OCI-LY3 (cell line): ENCODE measurements at regions not wholly inside any gene's neighbourhood (a gene's known extent, or its start where the extent isn't known, plus 50 kb on each side); places are given as distances from the start of the nearest gene placed in this dataset.
A peak's percentile ranks its signal among the peaks of the same experiment; 100 is the strongest.

Source experiments
- H2AFZ ChIP-seq: fragments of 200-600, 300-600 bp; shearing (Covaris generic); 2 replicates; pipeline ENCODE4 v1.6.0; 2014; ENCODE audit warnings: antibody characterized with exemption, low read depth, low read length
- H3K27ac ChIP-seq: fragments of 200-600, 300-600 bp; sonication (generic); 2 replicates; pipeline ENCODE4 v1.5.1; 2014; ENCODE audit warnings: mild to moderate bottlenecking, low read length, moderate library complexity, mixed read lengths
- H3K27me3 ChIP-seq: fragments of 200-600, 300-600 bp; sonication (generic); 2 replicates; pipeline ENCODE4 v1.6.1; 2014; ENCODE audit warnings: low read depth, low read length, mixed read lengths
- H3K36me3 ChIP-seq: fragments of 200-600, 300-600 bp; sonication (generic); replicated peaks from 2 replicates; pipeline ENCODE3; 2014; ENCODE audit warnings: low read depth, low read length, mixed read lengths
- H3K4me1 ChIP-seq: fragments of 300-600, 200-600 bp; sonication (generic); 2 replicates; pipeline ENCODE4 v1.6.1; 2014; ENCODE audit warnings: low read length, mixed read lengths
- H3K4me2 ChIP-seq: fragments of 200-600, 300-600 bp; sonication (generic); 2 replicates; pipeline ENCODE4 v1.6.1; 2014; ENCODE audit warnings: low read length, mixed read lengths
- H3K4me3 ChIP-seq: fragments of 300-600, 200-600 bp; sonication (generic); 2 replicates; pipeline ENCODE4 v1.5.1; 2014; ENCODE audit warnings: antibody characterized with exemption, mild to moderate bottlenecking, low read length, moderate library complexity
- H3K79me2 ChIP-seq: fragments of 300-600, 200-600 bp; shearing (Covaris generic); 2 replicates; pipeline ENCODE4 v1.6.1; 2014; ENCODE audit warnings: mild to moderate bottlenecking, low read length, mixed read lengths
- H3K9ac ChIP-seq: fragments of 300-600, 200-600 bp; shearing (Covaris generic); 2 replicates; pipeline ENCODE4 v1.6.0; 2014; ENCODE audit warnings: mild to moderate bottlenecking, low read length, moderate library complexity
- H3K9me3 ChIP-seq: fragments of 200-600, 300-600 bp; shearing (Covaris generic); 2 replicates; pipeline ENCODE4 v1.6.1; 2014; ENCODE audit warnings: low read length, mixed read lengths; ENCODE audit not compliant: insufficient read depth
- H4K20me1 ChIP-seq: fragments of 200-600, 300-600 bp; sonication (generic); 2 replicates; pipeline ENCODE4 v1.6.1; 2016; ENCODE audit warnings: low read length, mixed read lengths; ENCODE audit not compliant: insufficient read depth
- CTCF ChIP-seq: fragments of 200-600, 300-600 bp; sonication (generic); IDR thresholded peaks from 2 replicates; pipeline ENCODE4 v1.5.1; 2014; ENCODE audit warnings: antibody characterized with exemption, low read length, low read depth
- EZH2phosphoT487 ChIP-seq: fragments of 200-600 bp; shearing (Covaris generic); IDR thresholded peaks from 2 replicates; pipeline ENCODE4 v1.6.1; 2018; ENCODE audit warnings: antibody characterized with exemption, mixed run types, low read depth

DNA sequence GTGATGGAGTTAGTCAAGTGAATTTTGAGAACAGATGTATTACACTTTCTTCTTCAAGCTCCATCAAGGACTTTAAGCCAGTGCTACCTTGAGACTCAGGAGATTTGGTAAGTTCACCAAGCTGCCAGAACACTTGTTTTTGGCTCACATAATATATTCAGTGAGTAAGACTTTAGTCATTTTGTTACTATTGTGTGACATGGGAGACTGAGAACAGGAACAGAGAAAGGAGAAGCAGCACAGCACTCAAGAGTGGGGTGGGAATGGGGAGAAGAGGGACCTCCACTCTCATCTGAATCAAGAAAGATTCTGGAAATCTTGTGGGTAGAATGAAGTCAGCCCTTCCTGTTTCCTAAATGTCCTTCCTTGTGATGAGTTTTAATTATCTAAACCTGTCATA lies 87.3 kb upstream of the TET2 start:
- Histone ChIP-seq H3K4me3 (peak overlapping the region; percentile 36), H3K4me1 (peaks cover 82% of the 10 kb centered on the region)

GRCh38 chr4:105060628-105061027 lies 86.0 kb upstream of the TET2 start:
- H3K4me1 ChIP-seq, result peaks cover 77% of the 10 kb centered on the region
- H3K4me2 ChIP-seq, result peak overlapping the region; percentile 96
- no peak overlapping the region for H2AFZ ChIP-seq
- no peaks in the 10 kb centered on the region for H3K79me2 ChIP-seq
- no peaks in the 10 kb centered on the region for H3K9me3 ChIP-seq
- H3K4me3 ChIP-seq, result peak overlapping the region; percentile 69
- H3K27ac ChIP-seq, result peak overlapping the region; percentile 97
- peak overlapping the region; percentile 68; the same call in 1 of the 2 replicates for H3K9ac ChIP-seq
- TF ChIP-seq EZH2phosphoT487 (peak; percentile 87), CTCF (no peak)
- no peaks in the 10 kb centered on the region for H3K36me3 ChIP-seq
- H4K20me1 ChIP-seq, result no peaks in the 10 kb centered on the region
- no peaks in the 10 kb centered on the region for H3K27me3 ChIP-seq

More for the DNA sequence above, 87.3 kb upstream of the TET2 start:
- H3K9me3 ChIP-seq, result no peaks in the 10 kb centered on the region
- H4K20me1 ChIP-seq, result no peaks in the 10 kb centered on the region
- H3K79me2 ChIP-seq, result no peaks in the 10 kb centered on the region
- peak overlapping the region; percentile 66; the same call in 1 of the 2 replicates for H3K9ac ChIP-seq
- H2AFZ ChIP-seq, result no peak overlapping the region
- TF ChIP-seq CTCF (no peak), EZH2phosphoT487 (no peak)
- peak overlapping the region; percentile 82 for H3K4me2 ChIP-seq
- no peaks in the 10 kb centered on the region for H3K27me3 ChIP-seq
- no peaks in the 10 kb centered on the region for H3K36me3 ChIP-seq
- H3K27ac ChIP-seq, result peak overlapping the region; percentile 97

GRCh38 chr4:105061136-105061696 lies 85.5 kb upstream of the TET2 start:
- Histone ChIP-seq H3K79me2 (no peaks in the 10 kb centered on the region), H3K27me3 (no peaks in the 10 kb centered on the region), H3K9me3 (no peaks in the 10 kb centered on the region), H3K9ac (peak overlapping the region; percentile 68), H3K36me3 (no peaks in the 10 kb centered on the region), H3K4me2 (peak overlapping the region; percentile 96), H4K20me1 (no peaks in the 10 kb centered on the region), H3K27ac (peak overlapping the region; percentile 97), H3K4me1 (peaks cover 71% of the 10 kb centered on the region), H2AFZ (no peak overlapping the region; the same call in 1 of the 2 replicates), H3K4me3 (peak overlapping the region; percentile 69)
- TF ChIP-seq CTCF, result no peak
- no peak for TF ChIP-seq EZH2phosphoT487

- H3K4me1 ChIP-seq, result peaks cover 66% of the 10 kb centered on the region
- H2AFZ ChIP-seq, result no peak overlapping the region; the same call in 1 of the 2 replicates
- H3K27me3 ChIP-seq, result no peaks in the 10 kb centered on the region
- no peaks in the 10 kb centered on the region for H3K36me3 ChIP-seq
- peak overlapping the region; percentile 68 for H3K9ac ChIP-seq
- peak overlapping the region; percentile 96 for H3K4me2 ChIP-seq
- H3K27ac ChIP-seq, result peak overlapping the region; percentile 97
- peak overlapping the region; percentile 69 for H3K4me3 ChIP-seq
- H3K79me2 ChIP-seq, result no peaks in the 10 kb centered on the region
- H4K20me1 ChIP-seq, result no peaks in the 10 kb centered on the region
- TF ChIP-seq EZH2phosphoT487 (no peak), CTCF (no peak)
- H3K9me3 ChIP-seq, result no peaks in the 10 kb centered on the region
Measured at GRCh38 chr4:105061731-105062130, 84.9 kb upstream of the TET2 start.
